Umbilical cord (tissue), 1 donor: ENCODE measurements at regions not wholly inside any gene's neighbourhood (a gene's known extent, or its start where the extent isn't known, plus 50 kb on each side); places are given as distances from the start of the nearest gene placed in this dataset.
"Not testable (repeated sequence)": the region's sequence is repeated elsewhere in the genome, so short reads cannot be mapped to it uniquely, and the experiment has no call there.

Experiments used
- DNase-seq: peaks from one replicate; pipeline ENCODE4 v3.0.0-alpha.2; 2015; ENCODE audit warnings: low spot score

- DNase-seq: no peak
Measured at GRCh38 chr2:16206191-16206944, 266.0 kb downstream of the MYCN start.

DNA sequence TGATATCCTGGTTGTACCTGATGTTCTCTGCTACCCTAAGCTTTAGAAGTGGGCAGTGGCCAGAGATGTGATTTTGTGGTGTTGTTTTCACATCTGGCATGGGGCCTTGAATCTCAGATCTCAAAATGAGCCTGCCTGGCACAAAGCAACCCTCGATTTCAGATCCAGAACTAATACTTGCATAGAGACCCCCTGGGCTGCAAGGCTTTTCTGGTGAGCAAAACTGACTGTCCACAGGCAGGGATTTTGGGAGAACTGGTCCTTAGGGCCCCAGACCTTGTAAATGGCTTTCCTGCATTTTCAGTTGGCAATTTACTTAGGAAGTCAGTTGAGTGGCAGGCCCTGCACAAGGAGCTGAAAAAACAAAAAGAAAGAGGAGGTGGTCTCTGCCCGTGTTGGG lies 265.3 kb downstream of the MYCN start:
- DNase-seq: no peak

DNA sequence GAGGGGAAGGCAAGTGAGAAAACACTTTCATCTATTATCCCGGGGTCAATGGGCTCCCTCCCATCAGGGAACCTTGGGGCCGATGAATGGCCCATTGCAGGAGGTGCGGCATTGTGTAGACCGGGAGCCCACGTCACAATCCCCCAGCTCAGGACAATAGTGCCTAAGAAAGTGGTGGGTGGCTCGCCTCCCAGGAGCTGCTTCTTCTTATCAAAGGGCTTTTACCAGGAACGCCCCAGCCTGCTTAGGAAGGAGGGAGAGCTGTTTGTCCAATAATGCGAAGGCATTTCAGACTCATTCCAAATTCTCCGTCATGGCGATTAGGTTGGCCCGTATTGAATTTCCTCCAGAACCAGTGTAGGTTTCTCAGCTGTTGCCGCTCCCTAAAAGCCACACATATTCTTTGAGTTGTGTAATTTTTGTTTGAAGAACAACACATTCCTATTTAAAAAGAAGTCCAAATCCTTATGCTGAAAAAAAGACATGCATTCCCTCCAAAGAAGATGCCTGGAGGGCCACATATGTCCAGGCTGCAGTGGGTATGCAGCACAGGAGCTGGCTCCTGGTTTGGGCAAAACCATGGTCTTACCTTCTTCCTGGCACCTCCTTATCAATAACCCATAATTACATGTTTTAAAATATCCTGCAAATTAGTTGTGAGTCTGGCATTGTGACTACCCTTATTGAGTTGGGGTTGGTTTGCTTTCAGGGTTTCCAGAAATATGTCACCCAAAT lies 264.7 kb downstream of the MYCN start:
- DNase-seq: no peak

GRCh38 chr2:16204251-16204650 lies 263.9 kb downstream of the MYCN start:
- no peak for DNase-seq

DNA sequence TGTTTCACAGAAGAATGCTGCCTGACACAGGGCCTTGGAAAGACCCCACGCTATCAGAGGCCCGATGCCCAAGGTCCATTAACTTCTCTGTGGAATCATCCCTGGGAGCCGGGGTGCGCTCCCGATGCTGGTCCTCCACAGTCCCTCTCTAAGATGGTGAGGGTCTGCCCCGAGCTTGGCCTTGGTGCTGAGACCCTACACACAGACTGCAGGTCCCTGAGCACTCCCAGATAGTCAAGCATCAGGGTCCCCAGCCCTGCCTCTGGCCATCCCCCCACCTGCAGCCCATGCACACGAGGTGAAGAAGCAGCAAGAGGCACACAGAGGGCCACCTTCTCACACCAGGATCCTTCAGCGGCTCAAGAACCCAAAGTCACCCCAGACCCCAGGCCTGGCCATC lies 263.3 kb downstream of the MYCN start:
- DNase-seq: no peak

GRCh38 chr2:16203069-16203468 lies 262.7 kb downstream of the MYCN start:
- no peak for DNase-seq

GRCh38 chr2:16202266-16203020 lies 262.1 kb downstream of the MYCN start:
- DNase-seq: no peak

- no peak for DNase-seq
Measured at GRCh38 chr2:16201848-16202247, 261.5 kb downstream of the MYCN start.

DNA sequence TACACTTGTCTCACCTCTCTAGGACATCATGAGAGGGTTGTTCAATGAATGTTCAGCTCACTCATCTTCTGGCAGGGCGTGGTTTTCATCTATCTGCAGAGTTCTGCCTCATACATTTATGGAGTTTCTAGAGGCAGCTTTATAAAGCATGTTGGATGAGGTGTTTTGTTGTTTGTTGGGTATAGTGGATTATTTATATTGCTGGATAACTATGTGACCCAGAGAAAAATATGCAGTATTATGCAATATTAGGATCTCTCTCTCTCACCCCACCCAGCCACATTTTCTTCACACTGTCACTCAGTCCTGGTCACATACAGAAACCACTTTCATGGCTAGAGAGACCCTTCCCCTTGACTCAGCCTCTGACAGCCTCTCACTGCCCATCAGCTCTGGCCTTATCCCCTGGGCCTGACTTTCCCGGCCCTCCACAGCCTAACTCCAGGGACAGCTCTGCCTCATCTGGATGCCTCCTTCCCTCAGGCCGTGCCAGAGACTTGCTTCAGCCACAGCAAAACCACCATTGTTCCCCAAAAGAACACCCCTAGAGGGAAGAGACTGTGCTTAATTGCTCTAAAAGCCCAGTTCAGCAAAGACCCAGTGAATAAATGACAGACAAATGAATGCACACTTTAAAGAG lies 260.3 kb downstream of the MYCN start:
- no peak for DNase-seq

- DNase-seq: no peak
Measured at GRCh38 chr2:16199882-16200553, 259.7 kb downstream of the MYCN start.

DNA sequence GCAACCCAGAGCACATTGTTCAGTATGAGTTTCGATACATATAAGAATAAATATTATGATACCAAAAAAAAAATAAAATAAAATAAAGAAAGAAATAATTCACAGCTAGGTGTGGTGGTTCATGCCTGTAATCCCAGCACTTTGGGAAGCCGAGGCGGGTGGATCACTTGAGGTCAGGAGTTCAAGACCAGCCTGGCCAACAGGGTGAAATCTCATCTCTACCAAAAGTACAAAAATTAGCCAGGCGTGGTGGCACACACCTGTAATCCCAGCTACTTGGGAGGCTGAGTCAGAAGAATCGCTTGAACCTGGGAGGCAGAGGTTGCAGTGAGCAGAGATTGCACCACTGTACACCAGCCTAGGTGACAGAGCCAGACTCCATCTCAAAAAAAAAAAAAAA lies 258.9 kb downstream of the MYCN start:
- DNase-seq: not testable (repeated sequence)

- DNase-seq: no peak
Measured at GRCh38 chr2:16198166-16198912, 258.0 kb downstream of the MYCN start.

DNA sequence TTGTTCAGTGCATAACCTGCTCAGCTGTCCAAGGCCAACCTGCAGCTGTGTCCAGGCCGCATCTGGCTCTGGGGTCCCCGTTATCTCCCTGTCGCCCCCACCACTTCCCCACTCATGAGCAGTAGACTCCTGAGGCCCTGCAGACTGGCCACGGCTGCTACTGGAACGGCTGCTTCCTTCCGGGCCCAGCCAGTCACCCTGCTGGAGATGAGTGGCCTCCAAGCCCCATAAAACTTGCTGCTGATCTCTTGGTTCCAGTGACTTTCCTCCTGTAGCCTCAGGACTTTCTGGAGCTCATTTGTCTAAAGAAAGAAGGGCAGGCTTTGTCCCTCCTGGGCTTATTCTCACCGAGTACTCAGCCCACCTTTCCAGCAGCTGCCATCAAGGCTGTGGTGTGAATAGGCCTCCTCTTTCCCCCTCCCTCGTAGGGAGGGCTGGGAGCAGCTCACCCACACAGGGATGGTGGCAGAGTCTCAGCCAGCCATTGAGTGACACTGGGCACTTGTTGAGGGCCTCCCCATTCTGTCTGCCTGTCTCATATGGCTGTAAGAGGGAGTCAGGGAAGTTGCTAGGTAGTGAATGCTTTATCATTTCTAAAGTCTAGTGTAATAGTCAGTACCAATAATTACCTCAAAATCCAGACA lies 257.3 kb downstream of the MYCN start:
- DNase-seq: no peak

DNA sequence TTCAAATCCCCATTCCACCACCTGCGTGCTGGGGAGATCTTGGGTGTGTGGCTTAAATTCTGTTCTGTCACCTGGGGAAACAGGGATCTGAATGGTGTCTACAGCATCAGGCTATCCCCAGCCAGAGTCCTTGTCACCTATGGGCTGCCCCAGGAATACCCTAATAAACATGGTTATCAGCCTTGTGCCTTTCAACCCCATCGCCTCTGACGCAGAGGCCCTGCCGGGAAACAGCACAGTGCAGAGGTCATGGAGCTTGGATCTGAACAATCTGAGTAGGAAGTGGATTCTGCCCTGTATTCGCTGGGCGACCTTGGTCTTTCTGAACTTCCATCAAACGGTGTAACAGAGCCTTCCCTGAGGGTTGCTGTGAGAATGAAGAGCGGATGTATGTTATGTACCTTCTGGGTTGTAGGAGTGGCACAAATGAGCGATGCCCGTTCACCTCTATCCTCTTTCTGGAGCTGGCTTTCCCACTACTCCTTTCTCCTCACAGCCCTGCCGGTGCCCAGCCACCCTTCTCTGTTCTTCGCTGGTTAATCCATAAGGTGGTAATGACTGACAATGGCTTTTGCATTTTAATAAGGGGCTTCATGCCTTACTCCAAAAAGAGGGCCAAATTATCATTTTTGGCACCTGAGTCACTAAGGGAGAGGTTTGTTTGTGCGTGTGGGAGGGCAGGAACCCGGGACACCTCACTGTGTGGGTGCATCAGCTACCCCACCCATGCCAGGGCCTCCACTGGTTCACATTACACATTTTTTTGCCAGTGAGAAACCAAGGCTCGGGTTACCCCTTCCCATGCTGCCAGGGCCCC lies 256.5 kb downstream of the MYCN start:
- DNase-seq: no peak

- no peak for DNase-seq
Measured at GRCh38 chr2:16195681-16196070, 255.3 kb downstream of the MYCN start.

GRCh38 chr2:16194931-16195680 lies 254.8 kb downstream of the MYCN start:
- DNase-seq: no peak

DNA sequence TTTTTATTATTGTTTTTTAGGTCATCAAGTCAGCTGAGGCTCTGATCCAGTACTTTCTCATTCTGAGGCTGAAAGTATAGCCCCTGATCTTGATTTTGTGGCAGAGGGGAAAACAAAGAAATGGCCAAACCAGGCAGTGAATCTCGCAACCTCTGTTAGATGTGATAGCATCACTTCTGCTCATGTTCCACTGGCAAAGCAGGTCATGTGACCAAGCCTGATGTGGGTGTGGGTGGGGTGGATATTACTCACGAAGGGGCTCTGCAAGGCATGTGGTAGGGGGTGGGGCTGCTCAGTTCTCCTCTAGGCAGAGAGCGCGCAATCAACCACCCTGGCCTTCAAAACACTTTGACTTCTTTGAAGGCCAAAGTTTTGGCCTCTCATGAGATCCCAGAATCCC lies 254.2 kb downstream of the MYCN start:
- no peak for DNase-seq

GRCh38 chr2:16194096-16194390 lies 253.7 kb downstream of the MYCN start:
- no peak for DNase-seq
